Parathyroid adenoma (tissue), 2 donors: ENCODE measurements at regions not wholly inside any gene's neighbourhood (a gene's known extent, or its start where the extent isn't known, plus 50 kb on each side); places are given as distances from the start of the nearest gene placed in this dataset.

Source experiments
- H2AFZ ChIP-seq: fragments of 300-600 bp; sonication (generic); one replicate; pipeline ENCODE4 v1.7.0; 2017; ENCODE audit warnings: antibody characterized with exemption, mild to moderate bottlenecking
- H3K27ac ChIP-seq: fragments of 300-600 bp; sonication (generic); one replicate; pipeline ENCODE4 v1.7.0; 2017
- H3K27me3 ChIP-seq: fragments of 300-600 bp; sonication (generic); one replicate; pipeline ENCODE4 v1.7.0; 2017; ENCODE audit warnings: low read length; ENCODE audit not compliant: control insufficient read depth, insufficient read depth
- H3K36me3 ChIP-seq: fragments of 300-600 bp; sonication (generic); one replicate; pipeline ENCODE4 v1.7.0; 2017; ENCODE audit warnings: low read length; ENCODE audit not compliant: control insufficient read depth, insufficient read depth
- H3K4me1 ChIP-seq: fragments of 300-600 bp; sonication (generic); one replicate; pipeline ENCODE4 v1.7.0; 2017; ENCODE audit warnings: control low read depth
- H3K4me2 ChIP-seq: fragments of 300-600 bp; sonication (generic); one replicate; pipeline ENCODE4 v1.7.0; 2017; ENCODE audit warnings: low read length
- H3K4me3 ChIP-seq: fragments of 300-600 bp; sonication (generic); one replicate; pipeline ENCODE4 v1.7.0; 2017; ENCODE audit warnings: low read depth, low read length
- H3K79me2 ChIP-seq: fragments of 300-600 bp; sonication (generic); one replicate; pipeline ENCODE4 v1.7.0; 2017; ENCODE audit warnings: control low read depth
- H3K9ac ChIP-seq: fragments of 300-600 bp; sonication (generic); one replicate; pipeline ENCODE4 v1.7.0; 2017; ENCODE audit warnings: mild to moderate bottlenecking
- H3K9me3 ChIP-seq: fragments of 300-600 bp; sonication (generic); one replicate; pipeline ENCODE4 v1.7.0; 2017; ENCODE audit warnings: low read length; ENCODE audit not compliant: control insufficient read depth
- CTCF ChIP-seq: fragments of 300-600 bp; sonication (generic); IDR thresholded peaks from one replicate; pipeline ENCODE4 v1.7.0; 2017; ENCODE audit warnings: antibody characterized with exemption, mild to moderate bottlenecking
- donor health status: primary hyperparathyroidism.

- H3K36me3 ChIP-seq, result no peaks in the 10 kb centered on the region
- H3K27me3 ChIP-seq, result no peaks in the 10 kb centered on the region
- no peak overlapping the region for H3K4me3 ChIP-seq
- no peak overlapping the region for H2AFZ ChIP-seq
- H3K4me1 ChIP-seq, result no peaks in the 10 kb centered on the region
- no peak for TF ChIP-seq CTCF
- H3K4me2 ChIP-seq, result no peak overlapping the region
- no peaks in the 10 kb centered on the region for H3K9me3 ChIP-seq
- H3K27ac ChIP-seq, result no peak overlapping the region
- H3K9ac ChIP-seq, result no peak overlapping the region
- H3K79me2 ChIP-seq, result no peaks in the 10 kb centered on the region
These were observed 248.8 kb downstream of the TTLL2 start for GRCh38 chr6:167573461-167574215.

GRCh38 chr6:167574431-167575151 lies 249.7 kb downstream of the TTLL2 start:
- Histone ChIP-seq H3K9me3 (no peaks in the 10 kb centered on the region), H3K4me2 (no peak overlapping the region), H3K4me1 (no peaks in the 10 kb centered on the region), H2AFZ (no peak overlapping the region), H3K27me3 (no peaks in the 10 kb centered on the region), H3K79me2 (no peaks in the 10 kb centered on the region), H3K27ac (no peak overlapping the region), H3K4me3 (no peak overlapping the region), H3K36me3 (no peaks in the 10 kb centered on the region), H3K9ac (no peak overlapping the region)
- TF ChIP-seq CTCF, result no peak

GRCh38 chr6:167575158-167575696 lies 250.3 kb downstream of the TTLL2 start:
- H2AFZ ChIP-seq, result no peak overlapping the region
- no peak overlapping the region for H3K4me3 ChIP-seq
- TF ChIP-seq CTCF, result no peak
- H3K9ac ChIP-seq, result no peak overlapping the region
- no peak overlapping the region for H3K27ac ChIP-seq
- H3K27me3 ChIP-seq, result no peaks in the 10 kb centered on the region
- no peaks in the 10 kb centered on the region for H3K79me2 ChIP-seq
- H3K36me3 ChIP-seq, result no peaks in the 10 kb centered on the region
- no peaks in the 10 kb centered on the region for H3K9me3 ChIP-seq
- H3K4me2 ChIP-seq, result no peak overlapping the region
- H3K4me1 ChIP-seq, result no peaks in the 10 kb centered on the region

GRCh38 chr6:167576050-167576741 lies 250.5 kb upstream of the AFDN start:
- Histone ChIP-seq H3K79me2 (no peaks in the 10 kb centered on the region), H3K9ac (no peak overlapping the region), H2AFZ (no peak overlapping the region), H3K9me3 (no peaks in the 10 kb centered on the region), H3K27ac (no peak overlapping the region), H3K4me3 (no peak overlapping the region), H3K27me3 (no peaks in the 10 kb centered on the region), H3K4me2 (no peak overlapping the region), H3K4me1 (no peaks in the 10 kb centered on the region), H3K36me3 (no peaks in the 10 kb centered on the region)
- TF ChIP-seq CTCF, result no peak
